GM18868 (cell line): ENCODE measurements at regions not wholly inside any gene's neighbourhood (a gene's known extent, or its start where the extent isn't known, plus 50 kb on each side); places are given as distances from the start of the nearest gene placed in this dataset.

Experiments
- ATAC-seq: cut with Tn5 transposase; IDR thresholded peaks from one replicate; pipeline ENCODE4 v1.9.1; 2021; ENCODE audit warnings: mild to moderate bottlenecking, moderate library complexity; ENCODE audit not compliant: unreplicated experiment

- ATAC-seq, result no peak
Observed at GRCh38 chr2:239677453-239678185, 276.8 kb upstream of the HDAC4 start.

GRCh38 chr2:239676716-239677452 lies 276.1 kb upstream of the HDAC4 start:
- no peak for ATAC-seq

- no peak for ATAC-seq
Observed at GRCh38 chr2:239675826-239676715, 275.3 kb upstream of the HDAC4 start.

GRCh38 chr2:239674981-239675825 lies 274.4 kb upstream of the HDAC4 start:
- no peak for ATAC-seq

- no peak for ATAC-seq
Observed at GRCh38 chr2:239674101-239674980, 273.5 kb upstream of the HDAC4 start.

GRCh38 chr2:239673641-239674040 lies 272.8 kb upstream of the HDAC4 start:
- ATAC-seq, result no peak

- ATAC-seq, result no peak
Observed at GRCh38 chr2:239671916-239672849, 271.4 kb upstream of the HDAC4 start.

GRCh38 chr2:239671471-239671870 lies 270.7 kb upstream of the HDAC4 start:
- no peak for ATAC-seq

- ATAC-seq, result no peak
Observed at GRCh38 chr2:239670463-239671120, 269.8 kb upstream of the HDAC4 start.

GRCh38 chr2:239669899-239670460 lies 269.2 kb upstream of the HDAC4 start:
- no peak for ATAC-seq

GRCh38 chr2:239669181-239669898 lies 268.5 kb upstream of the HDAC4 start:
- ATAC-seq, result no peak

GRCh38 chr2:239668651-239669050 lies 267.8 kb upstream of the HDAC4 start:
- no peak for ATAC-seq

- no peak for ATAC-seq
Observed at GRCh38 chr2:239668042-239668441, 267.2 kb upstream of the HDAC4 start.

- ATAC-seq, result no peak
Observed at GRCh38 chr2:239667431-239667985, 266.7 kb upstream of the HDAC4 start.

- ATAC-seq, result no peak
Observed at GRCh38 chr2:239666855-239667376, 266.1 kb upstream of the HDAC4 start.

- ATAC-seq, result no peak
Observed at GRCh38 chr2:239666053-239666854, 265.4 kb upstream of the HDAC4 start.
